ENCODE measurements at regions not wholly inside any gene's neighbourhood (a gene's known extent, or its start where the extent isn't known, plus 50 kb on each side); places are given as distances from the start of the nearest gene placed in this dataset.

- Histone ChIP-seq H3K9me3 (ENCODE audit: low read length) (no peaks in the 10 kb centered on the region), H3K36me3 (ENCODE audit: insufficient read depth, low read length) (no peaks in the 10 kb centered on the region), H3K79me2 (replicated peaks; ENCODE audit: insufficient read depth, low read length) (peaks cover 62% of the 10 kb centered on the region), H3K27ac (ENCODE audit: low read length) (no peak overlapping the region), H2AFZ (ENCODE audit: low read depth, low read length) (no peak overlapping the region), H3K27me3 (ENCODE audit: insufficient read depth, low read depth, low read length) (no peaks in the 10 kb centered on the region), H3K4me3 (ENCODE audit: low read length) (no peak overlapping the region), H4K20me1 (ENCODE audit: insufficient read depth) (peaks cover 16% of the 10 kb centered on the region), H3K4me2 (ENCODE audit: low read length) (no peak overlapping the region), H3K9me2 (ENCODE audit: insufficient read depth, low read length) (no peaks in the 10 kb centered on the region), H3K9ac (ENCODE audit: low read length) (no peak overlapping the region), H3F3A (ENCODE audit: insufficient read depth, low read length, poor library complexity, severe bottlenecking) (peaks cover 9% of the 10 kb centered on the region)
- no peak for TF ChIP-seq SMC3 (conservative IDR thresholded peaks at IDR 0.05; ENCODE audit: poor library complexity)
- TF ChIP-seq EZH2 (IDR thresholded peaks at IDR 0.05; ENCODE audit: borderline replicate concordance, insufficient read depth, low read length, poor library complexity, severe bottlenecking), result no peak
- no peak for TF ChIP-seq REST (IDR thresholded peaks at IDR 0.05; ENCODE audit: borderline replicate concordance)
- no peak for TF ChIP-seq TAF1 (IDR thresholded peaks at IDR 0.05; ENCODE audit: low read depth)
- TF ChIP-seq MXI1 (conservative IDR thresholded peaks at IDR 0.05; ENCODE audit: poor library complexity, severe bottlenecking), result no peak
- no peak for TF ChIP-seq CTCF (IDR thresholded peaks at IDR 0.05; ENCODE audit: poor library complexity, severe bottlenecking)
- TF ChIP-seq RAD21 (conservative IDR thresholded peaks at IDR 0.05), result no peak
- no peak for TF ChIP-seq EP300 (conservative IDR thresholded peaks at IDR 0.05; ENCODE audit: poor library complexity, severe bottlenecking)
- TF ChIP-seq POLR2AphosphoS5 (IDR thresholded peaks at IDR 0.05), result no peak
Observed at GRCh38 chr1:201682964-201683363, 144.0 kb downstream of the NAV1 start.

- no peak overlapping the region for H3K4me3 ChIP-seq (ENCODE audit: low read length)
- H3F3A ChIP-seq (ENCODE audit: insufficient read depth, low read length, poor library complexity, severe bottlenecking), result peaks cover 9% of the 10 kb centered on the region
- H3K36me3 ChIP-seq (ENCODE audit: insufficient read depth, low read length), result no peaks in the 10 kb centered on the region
- H3K9me3 ChIP-seq (ENCODE audit: low read length), result no peaks in the 10 kb centered on the region
- H4K20me1 ChIP-seq (ENCODE audit: insufficient read depth), result peaks cover 12% of the 10 kb centered on the region
- no peaks in the 10 kb centered on the region for H3K27me3 ChIP-seq (ENCODE audit: insufficient read depth, low read depth, low read length)
- H3K9ac ChIP-seq (ENCODE audit: low read length), result no peak overlapping the region
- no peak overlapping the region for H3K4me2 ChIP-seq (ENCODE audit: low read length)
- no peak overlapping the region for H2AFZ ChIP-seq (ENCODE audit: low read depth, low read length)
- H3K79me2 ChIP-seq (replicated peaks; ENCODE audit: insufficient read depth, low read length), result peaks cover 63% of the 10 kb centered on the region
- no peaks in the 10 kb centered on the region for H3K9me2 ChIP-seq (ENCODE audit: insufficient read depth, low read length)
- TF ChIP-seq SMC3 (conservative IDR thresholded peaks at IDR 0.05; ENCODE audit: poor library complexity) (no peak), EP300 (conservative IDR thresholded peaks at IDR 0.05; ENCODE audit: poor library complexity, severe bottlenecking) (no peak), CTCF (IDR thresholded peaks at IDR 0.05; ENCODE audit: poor library complexity, severe bottlenecking) (no peak), EZH2 (IDR thresholded peaks at IDR 0.05; ENCODE audit: borderline replicate concordance, insufficient read depth, low read length, poor library complexity, severe bottlenecking) (no peak), RAD21 (conservative IDR thresholded peaks at IDR 0.05) (no peak), TAF1 (IDR thresholded peaks at IDR 0.05; ENCODE audit: low read depth) (no peak)
- H3K27ac ChIP-seq (ENCODE audit: low read length), result no peak overlapping the region
Observed at GRCh38 chr1:201683397-201683796, 144.5 kb downstream of the NAV1 start.
